PC-3 (cell line): ENCODE measurements at regions not wholly inside any gene's neighbourhood (a gene's known extent, or its start where the extent isn't known, plus 50 kb on each side); places are given as distances from the start of the nearest gene placed in this dataset.

Experiments used
- EZH2phosphoT487 ChIP-seq: fragments of 300-600 bp; sonication (generic); IDR thresholded peaks from 2 replicates; pipeline ENCODE4 v1.6.1; 2018; ENCODE audit warnings: mild to moderate bottlenecking, antibody characterized with exemption, low read length, borderline replicate concordance
- TF ChIP-seq, protein P1 (sequence below): fragments of 300-600 bp; sonication (generic); conservative IDR thresholded peaks from 2 replicates; pipeline ENCODE4 v1.5.1; 2017; ENCODE audit warnings: antibody characterized with exemption, low read depth, mild to moderate bottlenecking, low read length

DNA sequence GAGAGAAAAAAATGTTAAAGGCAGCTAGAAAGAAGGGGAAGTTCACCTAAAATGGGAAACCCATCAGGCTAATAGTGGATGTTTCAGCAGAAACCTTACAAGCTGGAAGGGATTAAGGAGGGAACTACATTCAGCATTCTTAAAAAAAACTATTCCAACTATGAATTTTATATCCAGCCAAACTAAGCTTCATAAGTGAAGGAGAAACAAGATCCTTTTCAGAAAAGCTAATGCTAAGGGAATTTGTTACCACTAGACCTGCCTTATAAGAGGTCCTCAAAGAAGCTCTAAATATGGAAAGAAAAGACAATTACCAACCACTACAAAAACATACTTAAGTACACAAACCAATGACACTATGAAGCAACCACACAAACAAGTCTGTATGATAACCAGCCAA is 59.2 kb upstream of the SLC35F1 start:
- TF ChIP-seq, protein P1, sequence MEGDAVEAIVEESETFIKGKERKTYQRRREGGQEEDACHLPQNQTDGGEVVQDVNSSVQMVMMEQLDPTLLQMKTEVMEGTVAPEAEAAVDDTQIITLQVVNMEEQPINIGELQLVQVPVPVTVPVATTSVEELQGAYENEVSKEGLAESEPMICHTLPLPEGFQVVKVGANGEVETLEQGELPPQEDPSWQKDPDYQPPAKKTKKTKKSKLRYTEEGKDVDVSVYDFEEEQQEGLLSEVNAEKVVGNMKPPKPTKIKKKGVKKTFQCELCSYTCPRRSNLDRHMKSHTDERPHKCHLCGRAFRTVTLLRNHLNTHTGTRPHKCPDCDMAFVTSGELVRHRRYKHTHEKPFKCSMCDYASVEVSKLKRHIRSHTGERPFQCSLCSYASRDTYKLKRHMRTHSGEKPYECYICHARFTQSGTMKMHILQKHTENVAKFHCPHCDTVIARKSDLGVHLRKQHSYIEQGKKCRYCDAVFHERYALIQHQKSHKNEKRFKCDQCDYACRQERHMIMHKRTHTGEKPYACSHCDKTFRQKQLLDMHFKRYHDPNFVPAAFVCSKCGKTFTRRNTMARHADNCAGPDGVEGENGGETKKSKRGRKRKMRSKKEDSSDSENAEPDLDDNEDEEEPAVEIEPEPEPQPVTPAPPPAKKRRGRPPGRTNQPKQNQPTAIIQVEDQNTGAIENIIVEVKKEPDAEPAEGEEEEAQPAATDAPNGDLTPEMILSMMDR, result no peak
- TF ChIP-seq EZH2phosphoT487, result no peak
